DMS 273 treated with DMSO at 0.1 percent for 48 hours (cell line): ENCODE measurements at regions not wholly inside any gene's neighbourhood (a gene's known extent, or its start where the extent isn't known, plus 50 kb on each side); places are given as distances from the start of the nearest gene placed in this dataset.

Source experiments
- DNase-seq: peaks from one replicate; lab custom pipeline; 2025; lab: John Stamatoyannopoulos, UW

- no peak for DNase-seq
Measured at GRCh38 chr1:214823311-214824117, 220.5 kb downstream of the CENPF start.

GRCh38 chr1:214824763-214825162 is 221.8 kb downstream of the CENPF start:
- DNase-seq, result no peak

- no peak for DNase-seq
Measured at GRCh38 chr1:214826619-214827018, 223.6 kb downstream of the CENPF start.

GRCh38 chr1:214827883-214828282 is 224.9 kb downstream of the CENPF start:
- no peak for DNase-seq

- DNase-seq, result no peak
Measured at GRCh38 chr1:214830941-214831340, 227.9 kb downstream of the CENPF start.

- no peak for DNase-seq
Measured at GRCh38 chr1:214831956-214832355, 229.0 kb downstream of the CENPF start.

- no peak for DNase-seq
Measured at GRCh38 chr1:214833178-214833756, 230.3 kb downstream of the CENPF start.

GRCh38 chr1:214837376-214837775 is 234.4 kb downstream of the CENPF start:
- no peak for DNase-seq

- DNase-seq, result no peak
Measured at GRCh38 chr1:214838351-214838750, 235.4 kb downstream of the CENPF start.

GRCh38 chr1:214840356-214840755 is 237.4 kb downstream of the CENPF start:
- no peak for DNase-seq

- DNase-seq, result no peak
Measured at GRCh38 chr1:214842856-214843255, 239.7 kb upstream of the KCNK2 start.

- no peak for DNase-seq
Measured at GRCh38 chr1:214843281-214843680, 239.3 kb upstream of the KCNK2 start.

- no peak for DNase-seq
Measured at GRCh38 chr1:214844319-214844718, 238.2 kb upstream of the KCNK2 start.

GRCh38 chr1:214846276-214846675 is 236.3 kb upstream of the KCNK2 start:
- DNase-seq, result no peak

- DNase-seq, result no peak
Measured at GRCh38 chr1:214847071-214847810, 235.3 kb upstream of the KCNK2 start.

- no peak for DNase-seq
Measured at GRCh38 chr1:214848101-214848500, 234.4 kb upstream of the KCNK2 start.

- DNase-seq, result no peak
Measured at GRCh38 chr1:214850432-214851050, 232.0 kb upstream of the KCNK2 start.

GRCh38 chr1:214853340-214853739 is 229.2 kb upstream of the KCNK2 start:
- no peak for DNase-seq

- DNase-seq, result no peak
Measured at GRCh38 chr1:214854126-214854875, 228.2 kb upstream of the KCNK2 start.

- DNase-seq, result no peak
Measured at GRCh38 chr1:214856843-214857242, 225.7 kb upstream of the KCNK2 start.

GRCh38 chr1:214857716-214858115 is 224.8 kb upstream of the KCNK2 start:
- DNase-seq, result no peak

GRCh38 chr1:214859647-214860046 is 222.9 kb upstream of the KCNK2 start:
- no peak for DNase-seq
